ENCODE measurements at regions not wholly inside any gene's neighbourhood (a gene's known extent, or its start where the extent isn't known, plus 50 kb on each side); places are given as distances from the start of the nearest gene placed in this dataset.

- no peak for DNase-seq (ENCODE audit: extremely low read depth, low read depth)
- no peak for TF ChIP-seq CTCF (IDR thresholded peaks at IDR 0.05; ENCODE audit: low read depth, low read length)
Observed at GRCh38 chrX:43525901-43526610, 130.0 kb upstream of the MAOA start.

GRCh38 chrX:43526878-43527277 is 129.2 kb upstream of the MAOA start:
- no peak for TF ChIP-seq CTCF (IDR thresholded peaks at IDR 0.05; ENCODE audit: low read depth, low read length)
- DNase-seq (ENCODE audit: extremely low read depth, low read depth) = no peak

GRCh38 chrX:43527801-43528200 is 128.3 kb upstream of the MAOA start:
- TF ChIP-seq CTCF (IDR thresholded peaks at IDR 0.05; ENCODE audit: low read depth, low read length) = no peak
- no peak for DNase-seq (ENCODE audit: extremely low read depth, low read depth)

DNA sequence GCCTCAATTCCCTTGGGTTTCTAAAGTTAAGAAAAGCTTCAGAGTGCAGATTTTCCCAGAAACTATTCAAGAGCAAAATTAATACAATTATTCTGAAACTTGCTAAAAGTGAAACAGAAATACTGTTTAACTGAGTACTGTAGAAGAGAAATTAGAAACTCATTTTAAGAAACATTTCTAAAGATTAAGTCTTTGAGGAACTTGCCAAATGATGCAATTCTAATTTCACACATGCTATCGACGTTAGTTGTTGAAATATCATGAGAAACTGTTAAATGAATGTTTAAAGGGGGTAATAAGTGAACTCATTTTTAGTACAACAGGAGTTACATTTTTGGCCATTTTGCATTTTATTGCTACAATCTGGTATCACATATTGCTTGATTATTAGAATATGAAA is 125.3 kb upstream of the MAOA start:
- no peak for TF ChIP-seq CTCF (IDR thresholded peaks at IDR 0.05; ENCODE audit: low read depth, low read length)
- DNase-seq (ENCODE audit: extremely low read depth, low read depth) = no peak

DNA sequence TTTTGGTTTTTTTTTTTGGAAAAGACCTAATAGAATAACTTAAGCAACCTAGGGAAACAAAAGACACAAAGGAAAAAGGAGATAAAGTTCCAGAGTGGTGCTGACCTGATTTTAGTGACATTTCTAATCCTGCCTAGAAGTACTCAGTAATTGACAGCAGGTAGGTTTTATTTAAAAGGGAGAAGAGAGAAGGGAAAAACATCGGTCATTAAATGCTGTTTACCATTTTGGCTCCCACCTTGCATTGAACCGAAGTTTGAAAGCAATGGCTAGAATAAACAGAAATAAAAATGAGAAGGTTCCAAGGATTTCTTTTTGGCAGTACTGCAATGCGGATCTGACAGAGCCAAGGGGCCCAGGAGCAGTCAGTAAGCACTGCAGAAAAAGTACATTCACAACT is 115.8 kb upstream of the MAOA start:
- no peak for DNase-seq (ENCODE audit: extremely low read depth, low read depth)
- no peak for TF ChIP-seq CTCF (IDR thresholded peaks at IDR 0.05; ENCODE audit: low read depth, low read length)

DNA sequence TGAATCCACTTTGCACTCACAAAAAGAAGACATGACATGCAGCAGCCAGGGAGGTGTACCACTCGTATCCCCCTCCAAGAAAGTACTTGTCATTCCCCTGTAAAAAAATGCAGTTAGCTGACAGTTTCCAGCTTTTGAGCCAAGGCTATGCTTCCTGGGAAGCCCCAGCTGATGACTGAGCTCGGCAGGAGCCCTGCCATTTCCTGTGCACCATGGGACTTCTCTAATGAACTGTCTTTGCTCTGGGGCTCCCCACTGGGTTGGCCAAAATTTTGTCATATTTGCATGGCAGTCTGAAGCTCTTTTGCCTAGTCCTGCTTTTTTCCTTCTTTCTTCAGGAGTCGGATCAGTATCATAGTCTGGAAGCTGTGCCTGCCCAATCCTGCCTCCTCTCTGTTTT is 104.5 kb upstream of the MAOA start:
- no peak for DNase-seq (ENCODE audit: extremely low read depth, low read depth)
- TF ChIP-seq CTCF (IDR thresholded peaks at IDR 0.05; ENCODE audit: low read depth, low read length) = no peak

- no peak for TF ChIP-seq CTCF (IDR thresholded peaks at IDR 0.05; ENCODE audit: low read depth, low read length)
Observed at GRCh38 chrX:43552156-43552555, 103.9 kb upstream of the MAOA start.

More at GRCh38 chrX:43552156-43552555, 103.9 kb upstream of the MAOA start:
- no peak for DNase-seq (ENCODE audit: extremely low read depth, low read depth)

Data from AG09319 (cell line).